MM.1S (cell line): ENCODE measurements at regions not wholly inside any gene's neighbourhood (a gene's known extent, or its start where the extent isn't known, plus 50 kb on each side); places are given as distances from the start of the nearest gene placed in this dataset.

Experiments
- DNase-seq: peaks from one replicate; pipeline ENCODE4 v3.0.0-alpha.2; 2015
- H2AFZ ChIP-seq: fragments of 300-600 bp; sonication (generic); 2 replicates; pipeline ENCODE4 v1.6.0; 2016; ENCODE audit warnings: antibody characterized with exemption, low read length
- H3F3A ChIP-seq: fragments of 300-600 bp; sonication (generic); 2 replicates; pipeline ENCODE4 v1.6.1; 2016; ENCODE audit warnings: mild to moderate bottlenecking, antibody characterized with exemption, low read length, moderate library complexity, mixed read lengths; ENCODE audit not compliant: insufficient read depth
- H3K27ac ChIP-seq: fragments of 300-600 bp; sonication (generic); 2 replicates; pipeline ENCODE4 v1.5.1; 2016; ENCODE audit warnings: mild to moderate bottlenecking, low read length
- H3K27me3 ChIP-seq: fragments of 300-600 bp; sonication (generic); replicated peaks from 2 replicates; pipeline ENCODE4 v1.6.0; 2016; ENCODE audit warnings: low read length; ENCODE audit not compliant: insufficient read depth
- H3K36me3 ChIP-seq: fragments of 300-600 bp; sonication (generic); replicated peaks from 2 replicates; pipeline ENCODE4 v1.6.1; 2016; ENCODE audit warnings: mild to moderate bottlenecking, low read length, mixed read lengths; ENCODE audit not compliant: insufficient read depth
- H3K4me1 ChIP-seq: fragments of 300-600 bp; sonication (generic); 2 replicates; pipeline ENCODE4 v1.6.1; 2016; ENCODE audit warnings: low read length, mixed read lengths
- H3K4me2 ChIP-seq: fragments of 300-600 bp; sonication (generic); 2 replicates; pipeline ENCODE4 v1.6.0; 2016; ENCODE audit warnings: low read depth, low read length
- H3K4me3 ChIP-seq: fragments of 300-600 bp; sonication (generic); 2 replicates; pipeline ENCODE4 v1.5.1; 2016; ENCODE audit warnings: low read length, mixed read lengths
- H3K79me2 ChIP-seq: fragments of 300-600 bp; sonication (generic); 2 replicates; pipeline ENCODE4 v1.6.1; 2016; ENCODE audit warnings: mixed run types, low read length, mixed read lengths
- H3K9ac ChIP-seq: fragments of 300-600 bp; sonication (generic); 2 replicates; pipeline ENCODE4 v1.6.1; 2016; ENCODE audit warnings: low read length, mixed read lengths
- H3K9me2 ChIP-seq: fragments of 300-600 bp; sonication (generic); replicated peaks from 2 replicates; pipeline ENCODE4 v1.6.1; 2016; ENCODE audit warnings: mild to moderate bottlenecking, low read length, mixed read lengths; ENCODE audit not compliant: insufficient read depth
- H3K9me3 ChIP-seq: fragments of 300-600 bp; sonication (generic); replicated peaks from 2 replicates; pipeline ENCODE4 v1.6.1; 2016; ENCODE audit warnings: mild to moderate bottlenecking, low read length, mixed read lengths; ENCODE audit not compliant: insufficient read depth
- H4K20me1 ChIP-seq: fragments of 300-600 bp; sonication (generic); 2 replicates; pipeline ENCODE4 v1.6.1; 2016; ENCODE audit warnings: mild to moderate bottlenecking, low read length, moderate library complexity, mixed read lengths; ENCODE audit not compliant: insufficient read depth
- EZH2 ChIP-seq: fragments of 300-600 bp; sonication (generic); optimal IDR thresholded peaks from 2 replicates; pipeline ENCODE3; 2017; ENCODE audit warnings: low read depth, mild to moderate bottlenecking, antibody characterized with exemption, low read length, mixed read lengths
- EZH2phosphoT487 ChIP-seq: fragments of 300-600 bp; sonication (generic); IDR thresholded peaks from 2 replicates; pipeline ENCODE4 v1.6.1; 2018; ENCODE audit warnings: antibody characterized with exemption, low read length
- TF ChIP-seq, protein P1 (sequence below): fragments of 300-600 bp; sonication (generic); IDR thresholded peaks from 2 replicates; pipeline ENCODE4 v1.5.1; 2016; ENCODE audit warnings: antibody characterized with exemption, low read length, mixed read lengths

DNA sequence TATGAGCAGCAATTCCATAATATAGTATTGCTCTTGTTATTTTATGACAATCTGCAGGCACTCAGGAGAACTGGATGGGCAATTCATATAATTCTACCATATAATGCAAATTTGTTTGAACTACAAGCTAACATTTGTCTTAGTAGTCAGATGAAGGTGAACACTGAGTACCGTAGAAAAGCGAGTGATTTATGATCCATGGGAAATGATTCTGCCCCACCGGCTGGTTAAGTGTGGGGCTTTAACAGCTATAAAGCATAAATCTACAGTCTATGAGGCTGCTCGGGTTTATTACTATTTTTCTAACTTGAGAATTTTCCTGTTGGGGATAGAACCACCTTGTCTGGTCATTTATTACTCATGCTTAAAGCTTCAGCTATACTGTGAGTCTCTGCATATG is 275.5 kb downstream of the PCDH10 start:
- Histone ChIP-seq H3K4me1 (no peaks in the 10 kb centered on the region), H4K20me1 (no peaks in the 10 kb centered on the region), H3K4me2 (no peak overlapping the region), H3K9ac (no peak overlapping the region), H3K27ac (no peak overlapping the region), H3K27me3 (no peaks in the 10 kb centered on the region), H3K9me3 (no peaks in the 10 kb centered on the region), H2AFZ (no peak overlapping the region), H3K4me3 (no peak overlapping the region), H3F3A (no peaks in the 10 kb centered on the region), H3K9me2 (no peaks in the 10 kb centered on the region), H3K79me2 (no peaks in the 10 kb centered on the region), H3K36me3 (no peaks in the 10 kb centered on the region; the same call in 1 of the 2 replicates)
- TF ChIP-seq EZH2 (no peak), EZH2phosphoT487 (no peak)
- TF ChIP-seq, protein P1, sequence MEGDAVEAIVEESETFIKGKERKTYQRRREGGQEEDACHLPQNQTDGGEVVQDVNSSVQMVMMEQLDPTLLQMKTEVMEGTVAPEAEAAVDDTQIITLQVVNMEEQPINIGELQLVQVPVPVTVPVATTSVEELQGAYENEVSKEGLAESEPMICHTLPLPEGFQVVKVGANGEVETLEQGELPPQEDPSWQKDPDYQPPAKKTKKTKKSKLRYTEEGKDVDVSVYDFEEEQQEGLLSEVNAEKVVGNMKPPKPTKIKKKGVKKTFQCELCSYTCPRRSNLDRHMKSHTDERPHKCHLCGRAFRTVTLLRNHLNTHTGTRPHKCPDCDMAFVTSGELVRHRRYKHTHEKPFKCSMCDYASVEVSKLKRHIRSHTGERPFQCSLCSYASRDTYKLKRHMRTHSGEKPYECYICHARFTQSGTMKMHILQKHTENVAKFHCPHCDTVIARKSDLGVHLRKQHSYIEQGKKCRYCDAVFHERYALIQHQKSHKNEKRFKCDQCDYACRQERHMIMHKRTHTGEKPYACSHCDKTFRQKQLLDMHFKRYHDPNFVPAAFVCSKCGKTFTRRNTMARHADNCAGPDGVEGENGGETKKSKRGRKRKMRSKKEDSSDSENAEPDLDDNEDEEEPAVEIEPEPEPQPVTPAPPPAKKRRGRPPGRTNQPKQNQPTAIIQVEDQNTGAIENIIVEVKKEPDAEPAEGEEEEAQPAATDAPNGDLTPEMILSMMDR, result no peak
- no peak for DNase-seq

- H3F3A ChIP-seq, result no peaks in the 10 kb centered on the region
- no peaks in the 10 kb centered on the region for H3K9me2 ChIP-seq
Measured at GRCh38 chr4:133403913-133404312, 254.8 kb downstream of the PCDH10 start.

DNA sequence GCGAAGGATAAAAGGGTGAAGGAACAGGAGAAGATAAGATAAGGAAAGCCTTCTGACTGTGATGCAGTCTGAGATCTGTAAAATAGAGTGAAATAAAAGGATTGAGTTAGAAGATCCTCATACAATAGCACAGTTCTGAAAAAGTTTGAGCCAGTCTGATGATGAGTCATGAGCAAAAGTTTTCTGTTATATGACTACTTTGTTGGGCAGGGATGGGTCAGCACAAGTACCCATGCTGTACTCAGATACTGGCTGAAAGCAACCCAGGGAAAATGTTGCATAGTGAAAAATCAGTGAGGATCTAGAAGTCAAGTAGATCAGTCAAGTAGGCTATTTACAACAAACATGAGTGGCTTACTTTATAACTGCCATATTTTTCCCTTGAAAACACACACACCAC is 253.5 kb downstream of the PCDH10 start:
- Histone ChIP-seq H3K79me2 (no peaks in the 10 kb centered on the region), H3K9ac (no peak overlapping the region), H2AFZ (0 out of 2 replicates have a peak overlapping the region, but pooled peaks have one; percentile 5), H3K9me2 (no peaks in the 10 kb centered on the region), H3K36me3 (no peaks in the 10 kb centered on the region), H3F3A (no peaks in the 10 kb centered on the region), H3K27me3 (no peaks in the 10 kb centered on the region), H3K9me3 (no peaks in the 10 kb centered on the region; the same call in 1 of the 2 replicates), H3K4me3 (no peak overlapping the region), H3K4me1 (no peaks in the 10 kb centered on the region), H3K27ac (no peak overlapping the region), H3K4me2 (no peak overlapping the region), H4K20me1 (no peaks in the 10 kb centered on the region)
- TF ChIP-seq, protein P1, result no peak
- no peak for TF ChIP-seq EZH2
- no peak for TF ChIP-seq EZH2phosphoT487
- DNase-seq, result no peak

More at GRCh38 chr4:133403913-133404312, 254.8 kb downstream of the PCDH10 start:
- H3K36me3 ChIP-seq, result no peaks in the 10 kb centered on the region
- H3K9ac ChIP-seq, result no peak overlapping the region
- no peak overlapping the region for H3K27ac ChIP-seq
- no peaks in the 10 kb centered on the region for H3K27me3 ChIP-seq
- no peak overlapping the region for H2AFZ ChIP-seq
- no peak overlapping the region for H3K4me3 ChIP-seq
- H3K4me1 ChIP-seq, result no peaks in the 10 kb centered on the region
- no peaks in the 10 kb centered on the region for H4K20me1 ChIP-seq
- DNase-seq, result no peak
- no peaks in the 10 kb centered on the region for H3K79me2 ChIP-seq
- TF ChIP-seq EZH2phosphoT487 (no peak), EZH2 (no peak)
- TF ChIP-seq, protein P1, result no peak
- H3K4me2 ChIP-seq, result no peak overlapping the region
- no peaks in the 10 kb centered on the region; the same call in 1 of the 2 replicates for H3K9me3 ChIP-seq
